SKM-1 (cell line): ENCODE measurements at regions not wholly inside any gene's neighbourhood (a gene's known extent, or its start where the extent isn't known, plus 50 kb on each side); places are given as distances from the start of the nearest gene placed in this dataset.
"Not testable (repeated sequence)": the region's sequence is repeated elsewhere in the genome, so short reads cannot be mapped to it uniquely, and the experiment has no call there.

ENCODE experiments used
- DNase-seq: peaks from one replicate; lab custom pipeline; 2025; ENCODE audit not compliant: unreplicated experiment; lab: John Stamatoyannopoulos, UW

DNA sequence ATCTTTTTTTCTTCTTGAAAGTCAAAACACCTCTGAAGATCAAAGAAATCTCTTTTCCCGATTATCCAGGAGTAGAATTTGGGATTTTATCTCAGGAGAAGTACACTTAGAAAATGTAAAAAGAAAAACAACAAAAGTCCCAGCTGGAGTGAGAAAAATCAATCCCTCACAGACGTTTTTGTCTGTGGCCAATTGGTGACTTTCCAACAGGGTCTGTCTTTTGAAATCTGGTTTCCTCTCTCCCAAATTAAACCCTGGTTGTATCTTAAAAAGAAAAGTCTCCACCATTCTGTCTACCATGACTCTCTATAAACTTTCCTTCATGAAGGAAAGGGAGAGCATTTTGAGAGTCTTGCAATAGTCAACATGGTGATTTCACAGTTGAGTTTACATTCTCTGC, 88.1 kb downstream of the DACT1 start:
- no peak for DNase-seq

DNA sequence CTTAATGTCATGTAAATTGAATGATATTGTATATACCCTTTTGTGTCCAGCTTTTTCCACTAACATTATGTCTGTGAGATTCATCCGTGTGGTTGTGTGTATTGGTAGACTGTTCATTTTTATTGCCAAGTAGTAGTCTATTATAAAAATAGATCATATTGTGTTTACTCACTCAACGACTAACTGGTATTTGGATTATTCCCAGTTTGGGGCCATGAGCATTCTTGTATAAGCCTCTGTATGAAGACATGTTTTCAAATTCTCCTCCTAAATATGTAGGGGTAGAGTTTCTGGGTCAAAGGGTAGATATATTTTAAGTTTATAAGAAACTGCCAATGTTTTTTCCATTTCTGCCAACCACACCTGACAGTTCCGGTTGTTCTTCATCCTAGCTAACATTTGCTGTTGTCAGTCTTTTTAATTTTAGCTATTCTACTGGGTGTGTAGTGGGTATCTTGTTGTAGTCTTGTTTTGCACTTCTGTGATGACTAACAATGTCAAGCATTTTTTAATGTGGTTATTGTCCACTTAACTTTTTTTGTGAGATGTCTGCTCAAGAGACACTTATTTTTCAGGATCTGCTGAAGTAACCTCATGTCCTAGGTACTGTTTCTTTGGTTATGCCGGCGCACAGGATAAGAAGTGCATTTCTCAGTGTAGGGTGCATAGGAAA, 93.2 kb downstream of the DACT1 start:
- DNase-seq = no peak

- DNase-seq = no peak
These were observed 93.9 kb downstream of the DACT1 start for GRCh38 chr14:58731465-58732293.

- no peak for DNase-seq
These were observed 94.6 kb downstream of the DACT1 start for GRCh38 chr14:58732387-58732786.

GRCh38 chr14:58733451-58734208, 95.9 kb downstream of the DACT1 start:
- DNase-seq = no peak

GRCh38 chr14:58735596-58735995, 97.8 kb downstream of the DACT1 start:
- no peak for DNase-seq

- no peak for DNase-seq
These were observed 98.8 kb downstream of the DACT1 start for GRCh38 chr14:58736606-58737005.

DNA sequence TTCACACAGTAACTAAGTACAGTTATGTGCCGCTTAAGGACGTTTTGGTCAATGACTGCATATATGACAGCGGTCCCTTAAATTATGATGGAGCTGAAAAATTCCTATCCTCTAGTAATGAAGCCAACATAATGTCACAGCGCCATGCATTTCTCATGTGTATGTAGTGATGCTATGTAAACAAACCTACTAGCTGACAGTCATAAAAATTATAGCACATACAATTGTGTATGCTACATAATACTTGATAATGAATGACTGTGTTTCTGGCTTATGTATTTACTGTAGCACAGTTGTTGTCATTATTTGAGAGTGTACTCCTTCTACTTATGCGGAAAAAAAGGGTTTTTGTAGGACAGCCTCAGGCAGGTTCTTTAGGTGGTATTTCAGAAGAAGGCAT, 99.7 kb downstream of the DACT1 start:
- DNase-seq = no peak

DNA sequence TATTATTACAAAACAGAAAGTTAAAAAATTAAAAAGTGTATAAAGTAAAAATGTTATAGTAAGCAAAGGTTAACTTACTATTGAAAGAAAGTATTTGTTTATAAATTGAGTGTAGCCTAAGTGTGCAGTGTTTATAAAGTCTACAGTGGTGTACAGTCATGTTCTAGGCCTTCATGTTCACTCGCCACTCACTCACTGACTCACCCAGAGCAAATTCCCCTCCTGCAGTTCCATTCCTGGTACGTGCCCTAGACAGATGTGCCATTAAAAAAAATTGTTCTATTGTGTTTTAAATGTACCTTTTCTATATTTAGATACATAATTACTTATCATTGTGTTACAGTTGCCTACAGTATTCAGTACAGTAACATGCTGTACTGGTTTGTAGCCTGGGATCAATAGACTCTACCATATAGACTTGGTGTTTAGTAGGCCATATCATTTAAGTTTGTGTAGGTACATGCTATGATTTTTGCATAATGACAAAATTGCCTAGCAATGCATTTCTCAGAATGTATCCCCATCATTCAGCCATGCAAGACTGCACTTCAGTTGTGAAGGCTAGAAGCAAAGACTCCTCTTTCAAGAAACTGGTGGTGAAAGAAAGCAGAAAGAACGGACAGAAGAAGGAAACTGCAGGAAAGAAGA, 100.6 kb downstream of the DACT1 start:
- DNase-seq = no peak

DNA sequence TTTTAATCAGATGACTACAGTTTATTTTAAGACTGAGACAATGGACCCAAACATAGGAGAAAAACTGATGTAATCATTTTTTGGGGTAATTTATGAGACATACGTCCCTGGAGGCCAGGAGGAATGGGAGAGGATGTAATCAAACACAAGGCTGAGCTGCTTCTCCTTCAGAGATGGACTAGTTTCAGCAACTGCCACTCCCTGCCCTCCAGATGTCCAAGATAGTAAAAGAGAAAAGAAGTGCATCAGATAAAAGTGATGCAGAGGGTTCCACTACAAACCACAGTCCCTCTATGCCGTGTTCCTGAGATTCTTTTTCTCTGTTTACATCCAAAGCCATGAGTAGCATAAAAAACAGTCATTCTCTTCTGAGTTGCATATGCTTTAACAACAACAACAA, 101.1 kb downstream of the DACT1 start:
- no peak for DNase-seq

- DNase-seq = no peak
These were observed 101.9 kb downstream of the DACT1 start for GRCh38 chr14:58739674-58740073.

- no peak for DNase-seq
These were observed 102.7 kb downstream of the DACT1 start for GRCh38 chr14:58740379-58740935.

- DNase-seq = no peak
These were observed 107.1 kb downstream of the DACT1 start for GRCh38 chr14:58744801-58745394.

GRCh38 chr14:58746261-58746660, 108.5 kb downstream of the DACT1 start:
- no peak for DNase-seq

- no peak for DNase-seq
These were observed 108.9 kb downstream of the DACT1 start for GRCh38 chr14:58746701-58747100.

DNA sequence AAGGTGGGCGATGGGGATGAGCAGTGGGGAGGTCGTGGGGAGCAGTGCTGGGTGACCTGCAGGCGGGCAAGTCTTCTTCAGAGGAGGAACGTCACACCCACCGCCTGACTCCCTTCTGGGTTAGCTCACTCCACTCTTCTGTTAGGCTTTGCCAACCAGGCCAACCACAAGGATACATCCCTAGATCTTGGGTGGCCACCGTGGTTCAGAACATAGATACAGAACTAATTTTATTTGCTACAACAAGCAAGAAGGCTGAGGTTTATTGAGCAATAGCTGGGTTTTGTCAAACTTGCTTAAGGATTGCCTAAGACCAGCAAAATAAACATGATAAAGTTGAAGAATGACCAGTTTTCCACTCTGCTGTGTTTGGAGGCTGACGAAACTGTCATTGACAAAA, 109.4 kb downstream of the DACT1 start:
- DNase-seq = peak; percentile 63

- not testable (repeated sequence) for DNase-seq
These were observed 110.5 kb downstream of the DACT1 start for GRCh38 chr14:58748251-58748650.

DNA sequence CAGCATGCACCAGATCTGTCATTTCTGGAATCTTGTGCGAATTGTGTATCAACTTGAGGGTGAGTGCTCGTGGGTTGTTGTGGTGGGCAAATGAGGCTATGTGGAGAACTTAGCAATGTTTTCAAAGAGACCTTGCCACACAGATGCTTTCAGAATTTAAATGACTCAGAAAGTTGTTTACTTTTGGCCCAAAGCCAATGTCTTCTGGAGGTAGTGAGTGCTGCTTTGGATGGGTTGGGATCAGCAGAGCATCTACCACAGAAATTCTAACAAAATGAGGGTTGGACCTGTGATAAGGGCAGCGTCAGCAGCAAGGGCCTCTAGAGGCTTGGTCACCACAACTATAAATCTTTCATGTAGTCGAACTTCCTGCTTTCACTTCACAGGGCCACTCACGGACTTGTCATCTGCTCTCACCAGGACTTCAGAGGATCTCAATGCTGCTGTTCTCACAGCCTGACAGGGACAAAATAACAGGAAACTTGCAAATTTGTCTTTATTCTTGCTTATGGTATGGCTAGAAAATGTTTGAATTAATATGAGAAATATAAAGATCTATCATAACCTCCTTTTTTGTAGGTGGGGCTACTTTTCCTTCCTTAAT, 111.4 kb downstream of the DACT1 start:
- peak; percentile 31 for DNase-seq

DNA sequence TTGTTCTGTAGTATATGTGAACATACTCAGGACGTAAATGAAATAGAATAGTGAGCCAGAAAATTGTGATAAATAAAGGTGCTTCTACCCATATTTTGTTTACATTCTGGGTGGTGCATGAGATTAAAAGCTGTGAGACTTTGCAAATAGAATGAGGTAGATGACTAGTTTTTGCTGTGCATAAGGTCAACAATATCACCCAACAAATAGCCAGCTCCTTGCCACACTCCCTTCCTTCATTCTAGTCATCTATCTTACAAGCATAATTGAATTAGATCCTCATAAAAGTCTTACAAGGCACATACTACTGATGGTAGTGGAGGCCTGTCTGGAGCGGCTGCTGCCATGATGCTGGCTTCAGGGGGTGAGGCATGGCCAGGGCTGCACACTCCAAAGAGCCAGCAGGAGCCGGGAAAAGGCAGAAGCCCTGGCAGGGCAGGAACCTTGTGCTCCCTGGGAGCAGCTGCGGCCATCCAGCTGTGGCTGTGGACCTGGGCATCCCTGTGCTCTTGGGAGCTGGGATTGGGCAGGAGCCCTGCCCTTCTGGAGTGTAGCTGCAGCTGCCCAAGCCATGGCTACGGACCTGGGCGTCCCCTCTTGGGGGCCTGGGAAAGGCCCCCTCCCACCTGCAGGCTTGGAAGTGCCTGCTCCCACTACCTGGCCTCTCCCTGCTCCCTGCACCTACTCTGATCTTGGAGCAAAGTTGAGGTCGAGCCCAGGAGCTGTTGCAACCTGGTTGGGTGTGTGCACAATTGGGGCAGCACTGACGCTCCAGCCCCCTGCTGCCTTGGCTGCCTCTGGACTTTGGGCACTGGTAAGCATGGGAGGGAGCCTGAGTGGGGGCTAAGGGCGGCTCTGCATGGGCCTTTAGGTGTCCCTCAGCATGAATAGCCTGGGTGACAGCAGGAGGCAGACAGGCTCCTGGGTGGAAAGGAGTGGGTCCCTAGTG, 112.8 kb downstream of the DACT1 start:
- DNase-seq = no peak
